Endothelial cell of umbilical vein (primary cell): ENCODE measurements at regions not wholly inside any gene's neighbourhood (a gene's known extent, or its start where the extent isn't known, plus 50 kb on each side); places are given as distances from the start of the nearest gene placed in this dataset.

Source experiments
- BruUV-seq: library from RNA; stranded (reverse); fragments of 400-500 nt; replicated peaks from 2 replicates; lab custom pipeline; 2021; lab: Mats Ljungman, UMichigan
- CTCF ChIA-PET: fragments of 300-600, 350-600 bp; sonication (Branson Sonifier 250); formaldehyde crosslinking; loops from one replicate; lab custom pipeline; 2021; ENCODE audit warnings: antibody characterized with exemption, inconsistent platforms; lab: Charles Lee
- POLR2A ChIA-PET: fragments of 300-600, 350-600 bp; sonication (Branson Sonifier 250); formaldehyde crosslinking; loops from one replicate; lab custom pipeline; 2021; ENCODE audit warnings: antibody characterized with exemption, inconsistent platforms; lab: Charles Lee
- DNase-seq: peaks from one replicate; pipeline ENCODE4 v3.0.0-alpha.2; 2011; ENCODE audit warnings: low read depth, low spot score
- FAIRE-seq: peaks from 2 replicates; lab custom pipeline; 2011; peaks lifted over from hg19 to GRCh38; lab: Jason Lieb, UNC
- H2AFZ ChIP-seq: 2 replicates; pipeline ENCODE4 v1.6.0; 2012; ENCODE audit warnings: low read depth, low read length, control low read depth, inconsistent platforms
- H3K27ac ChIP-seq: 2 replicates; pipeline ENCODE4 v1.5.1; 2011; ENCODE audit warnings: low read depth, mild to moderate bottlenecking, control low read depth, low read length, moderate library complexity; ENCODE audit not compliant: insufficient read depth
- H3K27me3 ChIP-seq, 2 experiments: 2 replicates each; pipeline versions ENCODE4 v1.6.0 to v1.6.1; 2011; ENCODE audit warnings: low read length in 2 of 2, mixed read lengths in 1 of 2; ENCODE audit not compliant: control insufficient read depth in 2 of 2, insufficient read depth in 2 of 2
- H3K36me3 ChIP-seq, 2 experiments: 2 replicates in 1 of 2; 3 replicates in 1 of 2; pipeline ENCODE4 v1.5.1; 2011; ENCODE audit warnings: low read length in 2 of 2, mild to moderate bottlenecking in 1 of 2, moderate library complexity in 1 of 2; ENCODE audit not compliant: control insufficient read depth in 2 of 2, insufficient read depth in 2 of 2; ENCODE audit errors: extremely low read depth in 1 of 2
- H3K4me1 ChIP-seq: 3 replicates; pipeline ENCODE4 v1.5.1; 2011; ENCODE audit warnings: mild to moderate bottlenecking, low read length; ENCODE audit not compliant: control insufficient read depth, insufficient read depth; ENCODE audit errors: extremely low read depth
- H3K4me2 ChIP-seq: 2 replicates; pipeline ENCODE4 v1.6.1; 2011; ENCODE audit warnings: low read length, control low read depth, mixed read lengths; ENCODE audit not compliant: insufficient read depth
- H3K4me3 ChIP-seq, 3 experiments: fragments of 200-600 bp in 1 of 3; sonication (generic), shearing (Covaris generic) in 1 of 3; replicated peaks in 1 of 3; 2 replicates each; pipeline ENCODE4 v1.5.1; 2011 to 2016; ENCODE audit warnings: control low read depth in 3 of 3, low read length in 3 of 3, mild to moderate bottlenecking in 2 of 3, inconsistent platforms in 1 of 3, low read depth in 1 of 3, moderate library complexity in 1 of 3; ENCODE audit not compliant: insufficient read depth in 1 of 3
- H3K79me2 ChIP-seq: 2 replicates; pipeline ENCODE4 v1.6.0; 2012; ENCODE audit warnings: low read length, inconsistent platforms; ENCODE audit not compliant: control insufficient read depth, insufficient read depth
- H3K9ac ChIP-seq: replicated peaks from 2 replicates; pipeline ENCODE3; 2011; ENCODE audit warnings: low read length, control low read depth; ENCODE audit not compliant: insufficient read depth; ENCODE audit errors: extremely low read depth
- H3K9me1 ChIP-seq: replicated peaks from 3 replicates; pipeline ENCODE4 v1.6.0; 2011; ENCODE audit warnings: mild to moderate bottlenecking, low read length; ENCODE audit not compliant: control insufficient read depth, insufficient read depth; ENCODE audit errors: extremely low read depth
- H3K9me3 ChIP-seq: replicated peaks from 2 replicates; pipeline ENCODE4 v1.5.1; 2012; ENCODE audit warnings: low read length, inconsistent platforms; ENCODE audit not compliant: control insufficient read depth, insufficient read depth
- H4K20me1 ChIP-seq: replicated peaks from 2 replicates; pipeline ENCODE3; 2011; ENCODE audit warnings: mild to moderate bottlenecking, low read length; ENCODE audit not compliant: control insufficient read depth, insufficient read depth; ENCODE audit errors: extremely low read depth
- EZH2 ChIP-seq: IDR thresholded peaks from 2 replicates; pipeline ENCODE4 v1.6.1; 2012; ENCODE audit warnings: borderline replicate concordance, low read depth, mild to moderate bottlenecking, moderate library complexity, low read length, inconsistent platforms; ENCODE audit not compliant: severe bottlenecking
- FOS ChIP-seq: IDR thresholded peaks from 2 replicates; pipeline ENCODE4 v1.6.1; 2011; ENCODE audit warnings: mild to moderate bottlenecking, low read length, moderate library complexity, borderline replicate concordance; ENCODE audit not compliant: insufficient read depth
- GATA2 ChIP-seq: IDR thresholded peaks from 2 replicates; pipeline ENCODE4 v1.7.0; 2011; ENCODE audit warnings: low read depth, mild to moderate bottlenecking, moderate library complexity, mixed read lengths, low read length; ENCODE audit not compliant: insufficient read length, insufficient read depth
- JUN ChIP-seq: IDR thresholded peaks from 2 replicates; pipeline ENCODE4 v1.6.1; 2011; ENCODE audit warnings: borderline replicate concordance, low read depth; ENCODE audit not compliant: insufficient read length, insufficient read depth
- MYC ChIP-seq: IDR thresholded peaks from one replicate; pipeline ENCODE4 v1.6.1; 2011; ENCODE audit warnings: mild to moderate bottlenecking, low read depth, low read length
- POLR2A ChIP-seq: IDR thresholded peaks from 2 replicates; pipeline ENCODE4 v1.6.1; 2012; ENCODE audit warnings: low read depth, mild to moderate bottlenecking, control low read depth, low read length
- POLR2AphosphoS5 ChIP-seq: IDR thresholded peaks from 2 replicates; pipeline ENCODE4 v1.6.1; 2012; ENCODE audit warnings: low read depth, mild to moderate bottlenecking, control low read depth, low read length, moderate library complexity; ENCODE audit not compliant: insufficient read depth
- dilution Hi-C: fragments of 300-500 bp; cut with MboI; formaldehyde crosslinking; loops from one replicate; pipeline ENCODE4 v1.15.0; 2019; ENCODE audit warnings: low sequenced_read_pairs; ENCODE audit not compliant: extremely low pct_ligation_motif_present
- intact Hi-C: fragments of 100-400 bp; cut with micrococcal nuclease; formaldehyde crosslinking; loops from one replicate; pipeline ENCODE4 v1.10.0; 2022
- TF ChIP-seq, protein P1 (sequence below), 2 donors: IDR thresholded peaks; 1 replicate in 1 of 2; 2 replicates in 1 of 2; pipeline ENCODE4 v1.5.1; 2011; ENCODE audit warnings: low read length in 2 of 2, mild to moderate bottlenecking in 2 of 2, moderate library complexity in 2 of 2, control low read depth in 1 of 2, inconsistent platforms in 1 of 2, low read depth in 1 of 2; ENCODE audit not compliant: insufficient read depth in 1 of 2; ENCODE audit errors: extremely low read depth in 1 of 2
- TF ChIP-seq, protein P2 (sequence below): IDR thresholded peaks from 2 replicates; pipeline ENCODE4 v1.6.1; 2011; ENCODE audit not compliant: insufficient read depth, insufficient read length

DNA sequence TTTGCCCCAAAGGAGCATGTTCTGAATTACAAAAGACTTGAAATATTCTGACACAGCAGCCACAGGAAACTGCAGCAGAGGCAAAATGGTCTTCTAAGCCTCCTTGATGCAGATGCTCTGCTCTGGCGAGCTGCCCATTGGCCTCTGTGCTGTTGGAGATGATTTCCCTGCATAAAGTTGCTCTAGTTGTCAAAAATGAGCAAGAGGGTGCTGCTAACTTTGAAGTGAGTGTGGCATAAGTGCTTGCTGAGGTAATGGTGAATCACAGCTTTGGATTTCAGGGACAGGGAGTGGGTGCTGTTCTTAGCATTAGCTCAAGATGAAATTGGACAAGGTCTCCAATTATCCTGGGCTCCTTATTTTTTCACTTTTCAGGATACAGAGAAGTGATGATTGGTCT lies 435.4 kb downstream of the TMEM135 start:
- no peaks in the 10 kb centered on the region for H4K20me1 ChIP-seq
- no peaks in the 10 kb centered on the region for H3K27me3 ChIP-seq
- no peaks in the 10 kb centered on the region for H3K9me3 ChIP-seq
- H3K4me2 ChIP-seq = no peak overlapping the region
- no peak overlapping the region for H3K4me3 ChIP-seq
- H3K4me1 ChIP-seq = no peaks in the 10 kb centered on the region
- no peak for FAIRE-seq
- no peak overlapping the region for H2AFZ ChIP-seq
- no peaks in the 10 kb centered on the region for H3K9me1 ChIP-seq
- no peaks in the 10 kb centered on the region for H3K36me3 ChIP-seq
- no peaks in the 10 kb centered on the region for H3K79me2 ChIP-seq
- TF ChIP-seq MYC (no peak), GATA2 (no peak), POLR2A (no peak), POLR2AphosphoS5 (no peak), FOS (no peak), JUN (no peak), EZH2 (no peak)
- TF ChIP-seq, protein P1, sequence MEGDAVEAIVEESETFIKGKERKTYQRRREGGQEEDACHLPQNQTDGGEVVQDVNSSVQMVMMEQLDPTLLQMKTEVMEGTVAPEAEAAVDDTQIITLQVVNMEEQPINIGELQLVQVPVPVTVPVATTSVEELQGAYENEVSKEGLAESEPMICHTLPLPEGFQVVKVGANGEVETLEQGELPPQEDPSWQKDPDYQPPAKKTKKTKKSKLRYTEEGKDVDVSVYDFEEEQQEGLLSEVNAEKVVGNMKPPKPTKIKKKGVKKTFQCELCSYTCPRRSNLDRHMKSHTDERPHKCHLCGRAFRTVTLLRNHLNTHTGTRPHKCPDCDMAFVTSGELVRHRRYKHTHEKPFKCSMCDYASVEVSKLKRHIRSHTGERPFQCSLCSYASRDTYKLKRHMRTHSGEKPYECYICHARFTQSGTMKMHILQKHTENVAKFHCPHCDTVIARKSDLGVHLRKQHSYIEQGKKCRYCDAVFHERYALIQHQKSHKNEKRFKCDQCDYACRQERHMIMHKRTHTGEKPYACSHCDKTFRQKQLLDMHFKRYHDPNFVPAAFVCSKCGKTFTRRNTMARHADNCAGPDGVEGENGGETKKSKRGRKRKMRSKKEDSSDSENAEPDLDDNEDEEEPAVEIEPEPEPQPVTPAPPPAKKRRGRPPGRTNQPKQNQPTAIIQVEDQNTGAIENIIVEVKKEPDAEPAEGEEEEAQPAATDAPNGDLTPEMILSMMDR (IDR thresholded peaks at IDR 0.05; ENCODE audit: extremely low read depth in 1 of 2, insufficient read depth in 1 of 2, low read depth in 1 of 2, low read length in 2 of 2) = no peak
- TF ChIP-seq, protein P2, sequence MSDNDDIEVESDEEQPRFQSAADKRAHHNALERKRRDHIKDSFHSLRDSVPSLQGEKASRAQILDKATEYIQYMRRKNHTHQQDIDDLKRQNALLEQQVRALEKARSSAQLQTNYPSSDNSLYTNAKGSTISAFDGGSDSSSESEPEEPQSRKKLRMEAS = no peak
- DNase-seq = no peak
- dilution Hi-C loops (no loop called here), intact Hi-C loops (no loop called here)
- POLR2A ChIA-PET = no interaction called here
- CTCF ChIA-PET = no interaction called here
- H3K27ac ChIP-seq = no peak overlapping the region
- BruUV-seq = no TSS peak
- H3K9ac ChIP-seq = no peak overlapping the region
